Testis (tissue), 2 donors: ENCODE measurements at regions not wholly inside any gene's neighbourhood (a gene's known extent, or its start where the extent isn't known, plus 50 kb on each side); places are given as distances from the start of the nearest gene placed in this dataset.

ENCODE experiments used
- DNase-seq: peaks from one replicate; pipeline ENCODE4 v3.0.0-alpha.2; 2019
- H3K27ac ChIP-seq, 2 donors: fragments of 200-600 bp; sonication (generic); one replicate each; pipeline ENCODE4 v1.5.1; 2019
- H3K27me3 ChIP-seq: fragments of 200-600 bp; sonication (generic); one replicate; pipeline ENCODE4 v1.5.1; 2019
- H3K36me3 ChIP-seq: fragments of 200-600 bp; sonication (generic); one replicate; pipeline ENCODE4 v1.5.1; 2017; ENCODE audit warnings: low read depth; ENCODE audit errors: missing control alignments
- H3K4me1 ChIP-seq: fragments of 200-600 bp; sonication (generic); one replicate; pipeline ENCODE4 v1.5.1; 2019
- H3K4me3 ChIP-seq, 2 donors: fragments of 200-600 bp; sonication (generic); one replicate each; pipeline ENCODE4 v1.5.1; 2017 to 2019
- H3K9me3 ChIP-seq: fragments of 200-600 bp; sonication (generic); one replicate; pipeline ENCODE4 v1.5.1; 2017
- POLR2A ChIP-seq: fragments of 450-650 bp; IDR thresholded peaks from one replicate; pipeline ENCODE4 v1.6.1; 2017; ENCODE audit warnings: antibody characterized with exemption, mild to moderate bottlenecking, moderate library complexity
- WGBS, 2 donors: methylation state at CpG; one replicate each; pipeline ENCODE4 v1.1.5; 2018; 5-methylcytosine and 5-hydroxymethylcytosine counted together
- intact Hi-C: fragments of 100-400 bp; cut with DNase I; formaldehyde crosslinking; loops from one replicate; pipeline ENCODE4 v1.15.1; 2023; ENCODE audit warnings: low total_unique reads
- TF ChIP-seq, protein P1 (sequence below), 3 experiments: fragments of 450-650 bp in 2 of 3; fragments of 200-600 bp in 1 of 3; sonication (generic) in 1 of 3; IDR thresholded peaks; one replicate each; pipeline ENCODE4 v1.5.1; 2016 to 2019; ENCODE audit warnings: antibody characterized with exemption in 3 of 3, mild to moderate bottlenecking in 2 of 3, moderate library complexity in 1 of 3

- H3K27me3 ChIP-seq = no peaks in the 10 kb centered on the region
- TF ChIP-seq, protein P1, sequence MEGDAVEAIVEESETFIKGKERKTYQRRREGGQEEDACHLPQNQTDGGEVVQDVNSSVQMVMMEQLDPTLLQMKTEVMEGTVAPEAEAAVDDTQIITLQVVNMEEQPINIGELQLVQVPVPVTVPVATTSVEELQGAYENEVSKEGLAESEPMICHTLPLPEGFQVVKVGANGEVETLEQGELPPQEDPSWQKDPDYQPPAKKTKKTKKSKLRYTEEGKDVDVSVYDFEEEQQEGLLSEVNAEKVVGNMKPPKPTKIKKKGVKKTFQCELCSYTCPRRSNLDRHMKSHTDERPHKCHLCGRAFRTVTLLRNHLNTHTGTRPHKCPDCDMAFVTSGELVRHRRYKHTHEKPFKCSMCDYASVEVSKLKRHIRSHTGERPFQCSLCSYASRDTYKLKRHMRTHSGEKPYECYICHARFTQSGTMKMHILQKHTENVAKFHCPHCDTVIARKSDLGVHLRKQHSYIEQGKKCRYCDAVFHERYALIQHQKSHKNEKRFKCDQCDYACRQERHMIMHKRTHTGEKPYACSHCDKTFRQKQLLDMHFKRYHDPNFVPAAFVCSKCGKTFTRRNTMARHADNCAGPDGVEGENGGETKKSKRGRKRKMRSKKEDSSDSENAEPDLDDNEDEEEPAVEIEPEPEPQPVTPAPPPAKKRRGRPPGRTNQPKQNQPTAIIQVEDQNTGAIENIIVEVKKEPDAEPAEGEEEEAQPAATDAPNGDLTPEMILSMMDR (IDR thresholded peaks at IDR 0.05) = no peak
- TF ChIP-seq POLR2A = no peak
- no peaks in the 10 kb centered on the region for H3K9me3 ChIP-seq
- no peak overlapping the region for H3K4me3 ChIP-seq
- H3K36me3 ChIP-seq = no peaks in the 10 kb centered on the region
- WGBS, 2 donors = 31 to 40% methylated on average over 6 of the region's 6 CpGs
- H3K4me1 ChIP-seq = peaks cover 9% of the 10 kb centered on the region
- DNase-seq = peak; percentile 35
- intact Hi-C loops = no loop called here
- H3K27ac ChIP-seq = peak overlapping the region; percentile 27 to 28
Observed at GRCh38 chr3:64945171-64945729, 257.4 kb upstream of the ADAMTS9 start.

DNA sequence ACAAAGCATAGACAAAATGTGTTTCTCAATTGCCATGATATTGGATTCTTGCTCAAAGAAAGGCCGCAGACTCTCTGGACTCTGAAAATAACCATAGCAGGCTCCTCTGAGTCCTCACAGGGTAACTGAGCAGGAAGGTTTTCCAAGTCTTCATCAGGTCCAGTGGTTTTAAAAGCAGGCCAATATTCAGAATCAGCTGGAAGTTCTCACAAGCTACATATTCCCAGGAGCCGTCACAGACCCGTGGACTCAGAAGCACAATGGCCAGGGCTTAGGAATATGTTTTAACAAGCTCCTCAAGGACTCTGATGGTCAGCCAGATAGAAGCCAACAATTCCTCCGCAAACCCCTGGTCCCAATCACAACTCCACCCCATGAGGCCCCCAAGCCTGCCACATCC is 256.1 kb upstream of the ADAMTS9 start:
- peaks cover 9% of the 10 kb centered on the region for H3K4me1 ChIP-seq
- H3K4me3 ChIP-seq = no peak overlapping the region
- DNase-seq = peak; percentile 24
- no peak for TF ChIP-seq POLR2A
- TF ChIP-seq, protein P1 (IDR thresholded peaks at IDR 0.05) = no peak
- H3K27ac ChIP-seq = peak overlapping the region in 1 of 2 donors; percentile 18
- H3K36me3 ChIP-seq = no peaks in the 10 kb centered on the region
- WGBS, 2 donors = 63% methylated on average over 4 of the region's 4 CpGs
- no peaks in the 10 kb centered on the region for H3K27me3 ChIP-seq
- intact Hi-C loops = no loop called here
- H3K9me3 ChIP-seq = no peaks in the 10 kb centered on the region

- H3K4me3 ChIP-seq = no peak overlapping the region
- DNase-seq = no peak
- H3K27ac ChIP-seq = no peak overlapping the region
- H3K27me3 ChIP-seq = no peaks in the 10 kb centered on the region
- no peaks in the 10 kb centered on the region for H3K9me3 ChIP-seq
- no peaks in the 10 kb centered on the region for H3K36me3 ChIP-seq
- no peak for TF ChIP-seq POLR2A
- peaks cover 9% of the 10 kb centered on the region for H3K4me1 ChIP-seq
- WGBS, 2 donors = 78 to 95% methylated on average over 10 of the region's 10 CpGs
- intact Hi-C loops = no loop called here
Observed at GRCh38 chr3:64940596-64941348, 253.0 kb upstream of the ADAMTS9 start.

DNA sequence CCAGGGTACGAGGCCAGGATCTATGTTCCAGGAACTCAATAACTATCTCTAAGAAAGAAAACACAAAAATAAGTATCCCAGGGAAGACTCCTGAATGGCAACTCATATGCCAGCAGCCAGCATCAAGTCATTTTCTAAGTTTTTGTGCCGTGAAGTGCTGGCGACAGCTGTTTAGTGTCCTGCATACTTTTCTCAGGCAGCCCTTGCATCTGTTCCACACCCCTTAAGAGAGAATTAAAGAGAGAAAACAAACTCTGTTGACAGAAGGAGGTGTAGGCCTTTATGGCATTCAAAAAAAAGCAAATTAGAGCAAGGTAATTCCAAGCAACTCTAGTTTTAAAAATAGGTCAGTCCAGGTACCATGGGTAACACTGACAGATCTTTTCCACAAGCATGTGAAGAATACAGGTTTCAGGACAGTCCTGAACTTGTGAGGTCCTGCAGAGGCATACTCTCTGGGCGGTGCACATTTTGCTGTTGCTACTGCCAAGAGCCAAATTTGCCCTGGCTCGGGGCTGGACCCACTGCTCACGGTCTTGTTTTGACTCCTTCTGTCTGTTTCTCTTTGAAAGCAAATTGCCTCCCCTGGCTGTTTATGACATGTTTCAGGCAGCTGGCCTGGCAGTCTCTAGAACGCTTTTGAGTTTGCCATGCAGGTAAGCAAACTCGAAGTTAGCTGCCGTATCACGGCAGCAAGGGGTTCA is 252.1 kb upstream of the ADAMTS9 start:
- H3K4me1 ChIP-seq = peaks cover 2% of the 10 kb centered on the region
- intact Hi-C loops = no loop called here
- no peaks in the 10 kb centered on the region for H3K27me3 ChIP-seq
- DNase-seq = no peak
- H3K27ac ChIP-seq = no peak overlapping the region
- no peaks in the 10 kb centered on the region for H3K36me3 ChIP-seq
- no peaks in the 10 kb centered on the region for H3K9me3 ChIP-seq
- TF ChIP-seq, protein P1 (IDR thresholded peaks at IDR 0.05) = no peak
- TF ChIP-seq POLR2A = no peak
- no peak overlapping the region for H3K4me3 ChIP-seq
- WGBS, 2 donors = 87% methylated on average over 10 of the region's 10 CpGs

- 50 to 75% methylated on average over 2 of the region's 2 CpGs for WGBS, 2 donors
- no peak overlapping the region for H3K4me3 ChIP-seq
Observed at GRCh38 chr3:64939309-64939708, 251.5 kb upstream of the ADAMTS9 start.

More at GRCh38 chr3:64939309-64939708, 251.5 kb upstream of the ADAMTS9 start:
- TF ChIP-seq, protein P1 (IDR thresholded peaks at IDR 0.05) = no peak
- no peak for TF ChIP-seq POLR2A
- DNase-seq = no peak
- no peaks in the 10 kb centered on the region for H3K27me3 ChIP-seq
- no peaks in the 10 kb centered on the region for H3K4me1 ChIP-seq
- H3K36me3 ChIP-seq = no peaks in the 10 kb centered on the region
- intact Hi-C loops = no loop called here
- H3K27ac ChIP-seq = no peak overlapping the region
- no peaks in the 10 kb centered on the region for H3K9me3 ChIP-seq
